Neural crest cell (in vitro differentiated cells): ENCODE measurements at regions not wholly inside any gene's neighbourhood (a gene's known extent, or its start where the extent isn't known, plus 50 kb on each side); places are given as distances from the start of the nearest gene placed in this dataset.

ENCODE experiments used
- DNase-seq: peaks from one replicate; pipeline ENCODE4 v3.0.0; 2021; ENCODE audit warnings: low read depth, mixed read lengths, low spot score
- H3K27ac Mint-ChIP-seq: one replicate; pipeline ENCODE4 v1.8.0; 2021; ENCODE audit warnings: mild to moderate bottlenecking, mixed read lengths; ENCODE audit not compliant: unreplicated experiment
- H3K27me3 Mint-ChIP-seq: 2 replicates; pipeline ENCODE4 v1.8.0; 2021; ENCODE audit warnings: low read depth, mild to moderate bottlenecking, mixed read lengths
- H3K36me3 Mint-ChIP-seq: 2 replicates; pipeline ENCODE4 v1.8.0; 2021; ENCODE audit warnings: low read depth, mild to moderate bottlenecking, mixed read lengths
- H3K4me1 Mint-ChIP-seq: 2 replicates; pipeline ENCODE4 v1.8.0; 2021; ENCODE audit warnings: mixed read lengths
- H3K4me3 Mint-ChIP-seq: one replicate; pipeline ENCODE4 v1.8.0; 2021; ENCODE audit warnings: mild to moderate bottlenecking, mixed read lengths
- H3K9me3 Mint-ChIP-seq: 2 replicates; pipeline ENCODE4 v1.8.0; 2021; ENCODE audit warnings: mixed read lengths
- CTCF ChIP-seq: fragments of 200-600 bp; sonication (generic); conservative IDR thresholded peaks from 2 replicates; pipeline ENCODE4 v1.5.0; 2021; ENCODE audit warnings: antibody characterized with exemption, mild to moderate bottlenecking

GRCh38 chr1:106897976-106898375 lies 158.5 kb upstream of the PRMT6 start:
- H3K4me3 Mint-ChIP-seq = no peak overlapping the region
- no peak overlapping the region for H3K27ac Mint-ChIP-seq
- H3K27me3 Mint-ChIP-seq = no peaks in the 10 kb centered on the region
- no peaks in the 10 kb centered on the region for H3K4me1 Mint-ChIP-seq
- no peaks in the 10 kb centered on the region for H3K9me3 Mint-ChIP-seq
- DNase-seq = no peak
- TF ChIP-seq CTCF = no peak
- no peaks in the 10 kb centered on the region for H3K36me3 Mint-ChIP-seq

DNA sequence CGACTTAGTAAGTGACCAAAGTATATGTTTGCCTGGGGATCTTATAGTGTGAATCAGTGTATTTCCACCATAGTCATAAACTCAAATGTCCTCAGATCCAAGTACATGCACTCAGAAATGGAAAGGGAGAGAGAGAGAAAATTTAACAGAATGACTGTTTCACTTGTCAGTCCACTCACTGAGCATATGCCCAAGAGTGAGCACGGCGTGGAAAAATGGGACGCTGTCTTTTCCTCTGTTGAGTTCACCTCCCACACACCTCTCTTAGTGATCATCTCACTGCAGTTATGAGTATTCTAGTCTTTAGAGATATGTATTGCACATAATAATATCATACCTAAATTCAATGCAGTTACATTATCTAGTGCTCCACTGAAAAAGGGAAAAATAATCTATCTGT lies 156.8 kb upstream of the PRMT6 start:
- Mint-ChIP-seq H3K4me1 (no peaks in the 10 kb centered on the region), H3K9me3 (no peaks in the 10 kb centered on the region), H3K36me3 (no peaks in the 10 kb centered on the region), H3K27ac (no peak overlapping the region), H3K27me3 (no peaks in the 10 kb centered on the region), H3K4me3 (no peak overlapping the region)
- no peak for DNase-seq
- TF ChIP-seq CTCF = no peak

- Mint-ChIP-seq H3K27ac (no peak overlapping the region), H3K27me3 (no peaks in the 10 kb centered on the region), H3K4me3 (no peak overlapping the region), H3K36me3 (no peaks in the 10 kb centered on the region), H3K4me1 (no peaks in the 10 kb centered on the region), H3K9me3 (no peaks in the 10 kb centered on the region)
- DNase-seq = no peak
- TF ChIP-seq CTCF = no peak
These were observed 148.7 kb upstream of the PRMT6 start for GRCh38 chr1:106907795-106908194.

DNA sequence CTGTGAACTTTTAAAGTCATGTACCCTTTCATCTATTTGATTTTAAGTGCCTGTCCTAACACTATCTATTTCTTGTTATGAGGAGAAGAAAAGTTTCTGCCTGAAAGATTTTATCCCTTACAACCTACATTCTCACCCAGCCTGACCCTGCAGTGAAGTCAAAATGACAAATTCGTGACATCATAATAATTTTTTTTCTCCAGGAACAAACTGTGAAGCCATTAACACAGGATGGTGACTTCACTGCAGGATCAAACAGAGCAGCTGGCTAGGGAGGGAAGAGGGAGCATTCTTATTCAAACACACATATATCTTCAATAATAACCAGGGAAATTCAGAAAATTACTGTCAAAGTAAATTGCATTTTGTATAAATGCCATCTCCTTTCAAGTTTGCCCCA lies 147.8 kb upstream of the PRMT6 start:
- H3K4me1 Mint-ChIP-seq = no peaks in the 10 kb centered on the region
- no peak overlapping the region for H3K4me3 Mint-ChIP-seq
- no peak for DNase-seq
- no peaks in the 10 kb centered on the region for H3K9me3 Mint-ChIP-seq
- TF ChIP-seq CTCF = no peak
- H3K27ac Mint-ChIP-seq = no peak overlapping the region
- no peaks in the 10 kb centered on the region for H3K36me3 Mint-ChIP-seq
- no peaks in the 10 kb centered on the region for H3K27me3 Mint-ChIP-seq

DNA sequence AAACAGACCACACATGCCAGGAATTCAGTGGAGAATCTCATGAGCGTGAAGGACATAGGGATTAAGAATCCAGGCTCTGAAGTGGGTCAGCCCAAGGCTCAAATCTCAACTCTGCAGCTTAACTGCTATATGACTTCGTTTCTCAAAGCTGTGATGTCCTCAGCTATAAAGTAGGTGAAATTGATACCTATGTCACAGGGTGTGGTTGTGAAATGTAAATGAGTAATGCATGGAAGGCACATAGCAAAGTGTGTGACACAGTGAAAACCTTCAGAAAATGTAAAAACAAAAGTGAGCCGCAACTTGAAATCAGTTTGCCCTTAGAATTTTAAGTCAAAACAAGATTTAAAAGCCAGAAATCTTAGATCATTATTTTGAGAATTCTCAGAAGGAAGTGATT lies 145.7 kb upstream of the PRMT6 start:
- no peak overlapping the region for H3K27ac Mint-ChIP-seq
- H3K4me1 Mint-ChIP-seq = no peaks in the 10 kb centered on the region
- H3K9me3 Mint-ChIP-seq = no peaks in the 10 kb centered on the region
- no peak for DNase-seq
- no peak for TF ChIP-seq CTCF
- no peaks in the 10 kb centered on the region for H3K36me3 Mint-ChIP-seq
- H3K4me3 Mint-ChIP-seq = no peak overlapping the region
- no peaks in the 10 kb centered on the region for H3K27me3 Mint-ChIP-seq

GRCh38 chr1:106912131-106912530 lies 144.3 kb upstream of the PRMT6 start:
- Mint-ChIP-seq H3K9me3 (no peaks in the 10 kb centered on the region), H3K36me3 (no peaks in the 10 kb centered on the region)

More at GRCh38 chr1:106912131-106912530, 144.3 kb upstream of the PRMT6 start:
- Mint-ChIP-seq H3K27ac (no peak overlapping the region), H3K4me3 (no peak overlapping the region), H3K27me3 (no peaks in the 10 kb centered on the region), H3K4me1 (no peaks in the 10 kb centered on the region)
- no peak for TF ChIP-seq CTCF
- no peak for DNase-seq
